ENCODE measurements at regions not wholly inside any gene's neighbourhood (a gene's known extent, or its start where the extent isn't known, plus 50 kb on each side); places are given as distances from the start of the nearest gene placed in this dataset.

DNA sequence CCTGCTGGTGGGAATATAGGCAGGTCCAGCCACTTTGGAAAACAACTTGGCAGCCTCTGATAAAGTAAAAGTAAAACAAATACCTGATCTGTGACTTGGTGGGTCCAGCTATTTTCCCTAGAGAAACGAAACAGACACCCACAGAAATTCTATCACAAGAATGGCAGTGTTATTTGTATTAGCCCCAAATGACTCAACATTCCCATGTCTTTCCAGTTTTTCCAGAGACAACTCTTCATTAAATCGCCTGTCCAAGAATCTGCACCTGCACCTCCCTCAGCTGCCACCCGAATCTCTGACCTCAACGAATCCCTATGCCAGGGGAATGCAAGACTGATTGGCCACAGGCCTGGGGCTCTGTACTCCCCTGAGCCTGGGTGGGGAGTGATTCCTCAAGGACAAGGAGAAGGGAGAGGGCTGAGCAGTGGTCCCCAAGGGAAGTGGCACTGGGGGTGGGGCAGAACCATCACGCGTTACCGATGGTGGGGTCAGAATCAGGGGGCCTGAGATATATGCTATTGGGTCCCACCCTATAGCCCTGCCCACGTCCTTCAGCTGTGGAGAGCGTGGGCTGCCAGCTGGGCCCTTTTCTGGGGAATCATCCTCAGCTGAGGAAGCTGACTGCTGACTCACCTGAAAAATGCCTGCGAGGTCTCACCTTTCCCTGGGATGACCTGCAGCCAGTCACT, 553.0 kb downstream of the PTPRU start:
- TF ChIP-seq TAF1 (IDR thresholded peaks at IDR 0.05; ENCODE audit: low read depth), result no peak
- TF ChIP-seq, protein P1, sequence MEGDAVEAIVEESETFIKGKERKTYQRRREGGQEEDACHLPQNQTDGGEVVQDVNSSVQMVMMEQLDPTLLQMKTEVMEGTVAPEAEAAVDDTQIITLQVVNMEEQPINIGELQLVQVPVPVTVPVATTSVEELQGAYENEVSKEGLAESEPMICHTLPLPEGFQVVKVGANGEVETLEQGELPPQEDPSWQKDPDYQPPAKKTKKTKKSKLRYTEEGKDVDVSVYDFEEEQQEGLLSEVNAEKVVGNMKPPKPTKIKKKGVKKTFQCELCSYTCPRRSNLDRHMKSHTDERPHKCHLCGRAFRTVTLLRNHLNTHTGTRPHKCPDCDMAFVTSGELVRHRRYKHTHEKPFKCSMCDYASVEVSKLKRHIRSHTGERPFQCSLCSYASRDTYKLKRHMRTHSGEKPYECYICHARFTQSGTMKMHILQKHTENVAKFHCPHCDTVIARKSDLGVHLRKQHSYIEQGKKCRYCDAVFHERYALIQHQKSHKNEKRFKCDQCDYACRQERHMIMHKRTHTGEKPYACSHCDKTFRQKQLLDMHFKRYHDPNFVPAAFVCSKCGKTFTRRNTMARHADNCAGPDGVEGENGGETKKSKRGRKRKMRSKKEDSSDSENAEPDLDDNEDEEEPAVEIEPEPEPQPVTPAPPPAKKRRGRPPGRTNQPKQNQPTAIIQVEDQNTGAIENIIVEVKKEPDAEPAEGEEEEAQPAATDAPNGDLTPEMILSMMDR (IDR thresholded peaks at IDR 0.05; ENCODE audit: poor library complexity, severe bottlenecking), result no peak
- TF ChIP-seq MXI1 (conservative IDR thresholded peaks at IDR 0.05; ENCODE audit: poor library complexity, severe bottlenecking), result no peak
- no peak for TF ChIP-seq POLR2AphosphoS5 (IDR thresholded peaks at IDR 0.05)
- no peak for TF ChIP-seq EP300 (conservative IDR thresholded peaks at IDR 0.05; ENCODE audit: poor library complexity, severe bottlenecking)
- TF ChIP-seq RAD21 (conservative IDR thresholded peaks at IDR 0.05), result no peak

All from neural cell (in vitro differentiated cells).